ENCODE measurements at regions not wholly inside any gene's neighbourhood (a gene's known extent, or its start where the extent isn't known, plus 50 kb on each side); places are given as distances from the start of the nearest gene placed in this dataset.

GRCh38 chr4:83782591-83782990 is 246.7 kb downstream of the GPAT3 start:
- no peaks in the 10 kb centered on the region; the same call in 1 of the 2 replicates for H3K27me3 ChIP-seq (replicated peaks; ENCODE audit: control insufficient read depth, insufficient read depth, low read length)
- TF ChIP-seq CTCF (IDR thresholded peaks at IDR 0.05; ENCODE audit: insufficient read depth, low read length, poor library complexity, severe bottlenecking): no peak
- no peak for DNase-seq (ENCODE audit: extremely low read depth, insufficient read length)
- H3K36me3 ChIP-seq (ENCODE audit: control insufficient read depth, insufficient read depth, low read length): no peaks in the 10 kb centered on the region
- H3K4me3 ChIP-seq (replicated peaks; ENCODE audit: low read depth, low read length): no peak overlapping the region

GRCh38 chr4:83781434-83781833 is 245.5 kb downstream of the GPAT3 start:
- H3K36me3 ChIP-seq (ENCODE audit: control insufficient read depth, insufficient read depth, low read length): no peaks in the 10 kb centered on the region
- no peak overlapping the region for H3K4me3 ChIP-seq (replicated peaks; ENCODE audit: low read depth, low read length)
- no peak for TF ChIP-seq CTCF (IDR thresholded peaks at IDR 0.05; ENCODE audit: insufficient read depth, low read length, poor library complexity, severe bottlenecking)
- H3K27me3 ChIP-seq (replicated peaks; ENCODE audit: control insufficient read depth, insufficient read depth, low read length): no peaks in the 10 kb centered on the region; the same call in 1 of the 2 replicates
- no peak for DNase-seq (ENCODE audit: extremely low read depth, insufficient read length)

- TF ChIP-seq CTCF (IDR thresholded peaks at IDR 0.05; ENCODE audit: insufficient read depth, low read length, poor library complexity, severe bottlenecking): no peak
- Histone ChIP-seq H3K4me3 (replicated peaks; ENCODE audit: low read depth, low read length) (no peak overlapping the region), H3K27me3 (replicated peaks; ENCODE audit: control insufficient read depth, insufficient read depth, low read length) (no peaks in the 10 kb centered on the region; the same call in 1 of the 2 replicates), H3K36me3 (ENCODE audit: control insufficient read depth, insufficient read depth, low read length) (no peaks in the 10 kb centered on the region)
- no peak for DNase-seq (ENCODE audit: extremely low read depth, insufficient read length)
Observed at GRCh38 chr4:83780053-83780733, 244.3 kb downstream of the GPAT3 start.

GRCh38 chr4:83779103-83780052 is 243.5 kb downstream of the GPAT3 start:
- H3K36me3 ChIP-seq (ENCODE audit: control insufficient read depth, insufficient read depth, low read length): no peaks in the 10 kb centered on the region
- H3K4me3 ChIP-seq (replicated peaks; ENCODE audit: low read depth, low read length): no peak overlapping the region
- no peak for DNase-seq (ENCODE audit: extremely low read depth, insufficient read length)
- TF ChIP-seq CTCF (IDR thresholded peaks at IDR 0.05; ENCODE audit: insufficient read depth, low read length, poor library complexity, severe bottlenecking): no peak
- no peaks in the 10 kb centered on the region; the same call in 1 of the 2 replicates for H3K27me3 ChIP-seq (replicated peaks; ENCODE audit: control insufficient read depth, insufficient read depth, low read length)

GRCh38 chr4:83772685-83773084 is 236.8 kb downstream of the GPAT3 start:
- Histone ChIP-seq H3K36me3 (ENCODE audit: control insufficient read depth, insufficient read depth, low read length) (no peaks in the 10 kb centered on the region), H3K4me3 (replicated peaks; ENCODE audit: low read depth, low read length) (no peak overlapping the region), H3K27me3 (replicated peaks; ENCODE audit: control insufficient read depth, insufficient read depth, low read length) (no peaks in the 10 kb centered on the region; the same call in 1 of the 2 replicates)
- DNase-seq (ENCODE audit: extremely low read depth, insufficient read length): no peak
- TF ChIP-seq CTCF (IDR thresholded peaks at IDR 0.05; ENCODE audit: insufficient read depth, low read length, poor library complexity, severe bottlenecking): no peak
